Activated CD8-positive, alpha-beta T cell treated with anti-CD3 and anti-CD28 coated beads, Interleukin-2, amount 10 ng/mL, durations not matched to agents 7 days and 5 days (primary cell): ENCODE measurements at regions not wholly inside any gene's neighbourhood (a gene's known extent, or its start where the extent isn't known, plus 50 kb on each side); places are given as distances from the start of the nearest gene placed in this dataset.
"Not testable (repeated sequence)": the region's sequence is repeated elsewhere in the genome, so short reads cannot be mapped to it uniquely, and the experiment has no call there.

Experiments used
- ATAC-seq: fragments of 150-1000 bp; cut with Tn5 transposase; one replicate; pipeline ENCODE4 v1.10.0; 2021; ENCODE audit warnings: moderate library complexity
- CTCF ChIA-PET: fragments of 350-600 bp; sonication (Branson Sonifier 250); formaldehyde crosslinking; loops from one replicate; lab custom pipeline; 2021; ENCODE audit warnings: antibody characterized with exemption; lab: Charles Lee
- POLR2A ChIA-PET: fragments of 350-600 bp; sonication (Branson Sonifier 250); formaldehyde crosslinking; loops from one replicate; lab custom pipeline; 2021; ENCODE audit warnings: antibody characterized with exemption; lab: Charles Lee
- DNase-seq: peaks from one replicate; pipeline ENCODE4 v3.0.0-alpha.2; 2020
- H3K27ac Mint-ChIP-seq: one replicate; pipeline ENCODE4 v1.8.0; 2021; ENCODE audit warnings: mild to moderate bottlenecking, mixed read lengths
- H3K27me3 Mint-ChIP-seq: one replicate; pipeline ENCODE4 v1.8.0; 2021; ENCODE audit warnings: low read depth, mixed read lengths
- H3K36me3 Mint-ChIP-seq: one replicate; pipeline ENCODE4 v1.8.0; 2021; ENCODE audit warnings: low read depth, mixed read lengths
- H3K4me1 Mint-ChIP-seq: one replicate; pipeline ENCODE4 v1.8.0; 2021; ENCODE audit warnings: low read depth, mixed read lengths
- H3K4me3 Mint-ChIP-seq: one replicate; pipeline ENCODE4 v1.8.0; 2021; ENCODE audit warnings: mild to moderate bottlenecking, mixed read lengths
- H3K9me3 Mint-ChIP-seq: one replicate; pipeline ENCODE4 v1.8.0; 2022; ENCODE audit warnings: mixed read lengths; ENCODE audit not compliant: insufficient read depth

DNA sequence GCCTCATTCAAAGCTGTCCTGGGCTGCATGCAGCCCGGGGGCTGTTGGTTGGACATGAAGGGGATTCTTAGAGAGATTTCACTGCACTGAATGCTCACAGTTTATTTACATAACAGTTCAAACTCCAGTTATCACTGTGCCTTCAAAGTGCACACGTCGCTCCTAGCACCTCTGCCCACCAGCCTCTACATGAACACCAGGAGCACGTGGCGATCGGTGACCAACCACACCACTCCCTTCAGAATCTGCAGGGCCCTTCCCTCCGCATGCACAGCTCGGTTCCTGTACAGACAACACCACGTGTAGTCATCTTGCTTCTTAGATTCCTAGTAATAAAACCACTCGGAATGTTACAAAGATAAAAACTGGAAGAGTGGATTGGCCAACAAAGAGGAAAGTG, 72.9 kb upstream of the GOLGA6L6 start:
- H3K36me3 Mint-ChIP-seq, POLR2A ChIA-PET, CTCF ChIA-PET, H3K4me1 Mint-ChIP-seq, H3K4me3 Mint-ChIP-seq, H3K27ac Mint-ChIP-seq, ATAC-seq, H3K9me3 Mint-ChIP-seq, H3K27me3 Mint-ChIP-seq, DNase-seq: not testable (repeated sequence)

DNA sequence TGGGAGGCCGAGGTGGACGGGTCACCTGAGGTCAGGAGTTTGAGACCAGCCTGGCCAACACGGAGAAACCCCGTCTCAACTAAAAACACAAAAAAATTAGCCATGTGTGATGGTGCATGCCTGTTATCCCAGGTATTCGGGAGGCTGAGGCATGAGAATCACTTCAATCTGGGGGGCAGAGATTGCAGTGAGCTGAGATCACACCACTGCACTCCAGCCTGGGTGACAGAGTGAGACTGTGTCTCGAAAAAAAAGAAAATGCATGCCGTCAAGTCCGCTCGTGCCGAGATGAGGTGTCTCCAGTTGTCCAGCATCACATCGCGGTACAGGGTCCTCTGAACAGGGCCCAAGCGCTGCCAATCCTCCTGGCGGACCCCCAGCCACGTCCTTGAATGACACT, 71.2 kb upstream of the GOLGA6L6 start:
- H3K27me3 Mint-ChIP-seq, H3K27ac Mint-ChIP-seq, CTCF ChIA-PET, H3K4me1 Mint-ChIP-seq, POLR2A ChIA-PET, ATAC-seq, H3K4me3 Mint-ChIP-seq, H3K36me3 Mint-ChIP-seq, DNase-seq, H3K9me3 Mint-ChIP-seq: not testable (repeated sequence)

DNA sequence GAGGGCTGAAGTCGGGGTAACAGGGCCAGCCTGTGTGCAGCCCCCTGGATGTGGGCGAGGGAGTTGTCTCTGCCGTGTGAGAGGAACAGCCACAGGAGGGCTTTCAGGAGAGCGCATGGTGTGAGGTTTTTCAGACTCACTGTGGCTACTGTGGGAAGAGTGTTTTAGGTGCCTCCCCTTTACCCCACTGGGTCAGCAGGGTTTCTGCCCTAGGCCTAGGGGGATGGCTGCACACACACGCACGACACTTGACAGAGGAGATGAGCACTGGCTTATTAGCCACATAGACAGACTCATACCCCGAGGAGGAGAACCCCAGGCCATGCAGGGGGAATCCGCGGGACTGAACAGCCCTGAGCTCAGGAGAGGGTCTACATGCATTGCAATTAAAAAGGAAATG, 70.8 kb upstream of the GOLGA6L6 start:
- CTCF ChIA-PET: not testable (repeated sequence)

DNA sequence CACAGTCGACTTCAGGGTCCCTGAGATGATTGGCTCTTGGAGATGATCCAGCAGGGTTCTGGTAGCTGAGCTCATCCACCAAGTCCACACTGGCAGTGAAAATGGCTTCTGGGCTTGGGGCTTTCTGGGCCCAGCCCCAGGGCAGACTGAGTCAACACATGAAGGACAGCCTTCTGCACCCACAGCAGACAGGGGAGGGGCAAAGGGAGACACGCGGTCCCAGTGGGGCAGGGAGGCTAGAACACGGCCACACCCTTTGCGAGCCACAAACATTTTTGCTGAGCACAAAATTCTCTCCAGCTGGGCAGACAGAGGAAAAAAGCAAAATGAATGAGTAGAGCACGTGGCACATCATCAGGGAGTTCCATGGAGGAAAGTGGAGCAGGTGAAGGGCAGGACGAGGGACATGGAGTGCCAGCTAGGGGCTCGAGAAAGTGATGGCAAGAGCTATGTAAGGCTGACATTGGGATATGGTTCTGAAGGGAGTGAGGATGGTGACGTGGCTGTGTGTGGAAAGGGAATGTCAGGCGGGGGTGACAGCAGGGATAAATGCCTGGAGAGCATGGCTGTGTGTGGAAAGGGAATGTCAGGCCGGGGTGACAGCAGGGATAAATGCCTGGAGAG, 70.2 kb upstream of the GOLGA6L6 start:
- H3K36me3 Mint-ChIP-seq, POLR2A ChIA-PET, H3K4me1 Mint-ChIP-seq, DNase-seq, H3K27me3 Mint-ChIP-seq, H3K4me3 Mint-ChIP-seq, ATAC-seq, CTCF ChIA-PET, H3K27ac Mint-ChIP-seq, H3K9me3 Mint-ChIP-seq: not testable (repeated sequence)

More for the DNA sequence above, 70.8 kb upstream of the GOLGA6L6 start:
- DNase-seq, H3K4me1 Mint-ChIP-seq, H3K36me3 Mint-ChIP-seq, ATAC-seq, POLR2A ChIA-PET, H3K9me3 Mint-ChIP-seq, H3K4me3 Mint-ChIP-seq, H3K27me3 Mint-ChIP-seq, H3K27ac Mint-ChIP-seq: not testable (repeated sequence)

DNA sequence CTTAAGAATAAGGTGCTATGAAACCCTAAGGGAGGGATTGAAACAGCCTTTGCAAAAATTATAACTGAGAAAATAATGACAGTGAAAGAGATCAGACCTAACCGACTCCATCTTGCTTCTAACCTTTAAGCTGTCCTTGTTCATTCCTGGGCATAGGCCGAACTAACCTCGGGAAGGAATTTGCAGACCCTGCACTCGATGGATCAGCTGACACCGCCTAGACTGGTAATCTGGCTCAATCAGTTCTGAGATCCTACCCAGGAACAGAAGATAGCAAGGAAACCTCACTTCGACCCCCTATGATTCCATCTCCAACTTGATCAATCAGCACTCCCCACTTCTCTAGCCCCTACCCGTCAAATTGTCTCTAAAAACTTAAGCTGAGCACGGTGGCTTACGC, 66.6 kb upstream of the GOLGA6L6 start:
- H3K27ac Mint-ChIP-seq, CTCF ChIA-PET, H3K36me3 Mint-ChIP-seq, H3K27me3 Mint-ChIP-seq, H3K4me3 Mint-ChIP-seq, POLR2A ChIA-PET, H3K4me1 Mint-ChIP-seq, DNase-seq, ATAC-seq, H3K9me3 Mint-ChIP-seq: not testable (repeated sequence)

DNA sequence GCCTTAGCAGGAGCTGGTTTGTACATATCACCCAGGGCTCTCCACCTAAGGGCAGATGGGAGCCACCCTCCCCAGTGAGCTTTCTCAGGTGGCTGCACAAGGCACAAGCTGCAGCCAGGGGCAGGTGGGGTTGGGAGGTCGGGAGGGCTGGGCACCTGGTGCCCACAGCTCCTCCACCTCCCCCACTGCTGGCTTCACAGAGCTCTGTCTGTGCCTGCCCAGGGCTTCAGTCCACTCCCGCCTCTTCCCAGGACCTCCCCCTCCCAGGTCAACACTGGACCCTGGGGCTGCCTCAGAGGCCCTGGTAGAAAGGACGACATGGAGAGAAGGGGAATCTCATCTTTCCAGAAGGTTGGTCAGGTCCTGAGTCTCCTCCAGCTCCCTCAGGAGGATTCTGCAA, 55.6 kb upstream of the GOLGA6L6 start:
- H3K27ac Mint-ChIP-seq, H3K4me3 Mint-ChIP-seq, H3K4me1 Mint-ChIP-seq, ATAC-seq, H3K9me3 Mint-ChIP-seq, POLR2A ChIA-PET, H3K27me3 Mint-ChIP-seq, H3K36me3 Mint-ChIP-seq, DNase-seq, CTCF ChIA-PET: not testable (repeated sequence)

DNA sequence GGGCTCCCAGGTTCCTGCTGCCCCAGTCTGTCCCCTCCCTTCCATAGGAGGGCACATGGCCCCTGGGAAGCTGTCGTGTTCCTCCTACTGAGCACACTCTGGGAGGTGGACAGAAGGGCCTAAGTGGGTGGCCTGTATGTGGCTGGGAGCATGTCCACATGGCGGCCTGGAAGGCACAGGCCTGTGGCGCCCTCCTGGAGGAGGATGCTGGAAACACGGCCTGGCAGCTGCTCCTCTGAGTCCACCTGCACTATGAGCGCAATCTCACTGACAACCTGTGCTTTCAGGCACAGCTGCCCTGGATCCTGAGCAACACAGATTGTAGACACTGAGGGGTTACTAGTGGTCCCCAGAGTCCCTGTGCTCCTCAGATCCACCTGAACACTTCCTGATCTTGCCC, 52.6 kb upstream of the GOLGA6L6 start:
- H3K4me3 Mint-ChIP-seq, DNase-seq, H3K9me3 Mint-ChIP-seq, H3K27ac Mint-ChIP-seq, POLR2A ChIA-PET, ATAC-seq, CTCF ChIA-PET, H3K27me3 Mint-ChIP-seq, H3K4me1 Mint-ChIP-seq, H3K36me3 Mint-ChIP-seq: not testable (repeated sequence)

DNA sequence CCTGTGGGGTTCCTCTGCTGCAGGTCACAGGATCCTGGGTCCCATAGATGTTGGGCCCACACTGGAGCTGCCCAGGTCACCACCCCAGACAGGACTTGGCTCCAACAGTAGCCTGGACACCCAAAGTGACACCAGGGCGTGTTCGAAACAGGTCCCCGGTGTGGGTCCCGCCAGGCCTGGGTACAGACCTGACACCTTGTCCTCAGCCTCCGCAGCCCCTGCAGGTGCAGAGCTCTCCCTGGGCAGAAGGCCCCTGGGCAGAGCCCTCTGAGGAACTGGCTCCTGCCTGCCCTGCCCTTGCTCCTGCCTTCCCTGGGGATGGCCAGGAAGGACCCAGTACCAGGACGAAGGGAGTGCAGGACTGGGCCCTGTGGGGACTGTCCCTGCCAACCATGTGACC, 50.3 kb upstream of the GOLGA6L6 start:
- ATAC-seq, POLR2A ChIA-PET, H3K27ac Mint-ChIP-seq, H3K9me3 Mint-ChIP-seq, H3K4me3 Mint-ChIP-seq, H3K27me3 Mint-ChIP-seq, H3K4me1 Mint-ChIP-seq, CTCF ChIA-PET, H3K36me3 Mint-ChIP-seq, DNase-seq: not testable (repeated sequence)
